SK-N-SH (cell line): ENCODE measurements at regions not wholly inside any gene's neighbourhood (a gene's known extent, or its start where the extent isn't known, plus 50 kb on each side); places are given as distances from the start of the nearest gene placed in this dataset.
A peak's percentile ranks its signal among the peaks of the same experiment; 100 is the strongest.

Experiments used
- CTCF ChIA-PET: fragments of 300-600, 350-600 bp; formaldehyde crosslinking; extraction: SDS; loops from one replicate; lab custom pipeline; 2021; lab: Yijun Ruan, JAX
- POLR2A ChIA-PET: fragments of 350-600 bp; sonication (Branson Sonifier 250); formaldehyde crosslinking; extraction: SDS; loops from one replicate; lab custom pipeline; 2020; ENCODE audit warnings: antibody characterized with exemption, inconsistent platforms; lab: Yijun Ruan, JAX
- DNase-seq: peaks from one replicate; pipeline ENCODE4 v3.0.0; 2012
- H2AFZ ChIP-seq: fragments of 200-600 bp; sonication (generic); 2 replicates; pipeline ENCODE4 v1.8.1; 2016; ENCODE audit warnings: antibody characterized with exemption, mild to moderate bottlenecking, low read depth
- H3F3A ChIP-seq: fragments of 200-600 bp; sonication (generic); replicated peaks from 2 replicates; pipeline ENCODE3; 2016; ENCODE audit warnings: antibody characterized with exemption, mild to moderate bottlenecking; ENCODE audit not compliant: insufficient read depth
- H3K27ac ChIP-seq, 2 experiments: fragments of 200-500 bp in 1 of 2; fragments of 200-600 bp in 1 of 2; sonication (Bioruptor generic) in 1 of 2; sonication (generic), shearing (Covaris generic) in 1 of 2; 2 replicates each; pipeline versions ENCODE4 v1.5.1 to v1.6.1; 2014 to 2016; ENCODE audit warnings: low read depth in 2 of 2, inconsistent platforms in 1 of 2, low read length in 1 of 2, mild to moderate bottlenecking in 1 of 2, mixed read lengths in 1 of 2
- H3K27me3 ChIP-seq: fragments of 200-600 bp; sonication (generic), shearing (Covaris generic); 2 replicates; pipeline ENCODE4 v1.6.1; 2016; ENCODE audit warnings: mixed run types; ENCODE audit not compliant: insufficient read depth
- H3K36me3 ChIP-seq, 2 experiments: fragments of 200-500 bp in 1 of 2; fragments of 200-600 bp in 1 of 2; sonication (Bioruptor generic) in 1 of 2; sonication (generic) in 1 of 2; replicated peaks in 1 of 2; 2 replicates each; pipeline versions ENCODE3 to v1.5.1; 2014 to 2016; ENCODE audit warnings: low read length in 1 of 2, mild to moderate bottlenecking in 1 of 2; ENCODE audit not compliant: insufficient read depth in 2 of 2, control insufficient read depth in 1 of 2
- H3K4me1 ChIP-seq, 2 experiments: fragments of 200-500 bp in 1 of 2; fragments of 200-600 bp in 1 of 2; sonication (Bioruptor generic) in 1 of 2; sonication (generic), shearing (Covaris generic) in 1 of 2; 2 replicates each; pipeline versions ENCODE4 v1.5.1 to v1.6.1; 2014 to 2016; ENCODE audit warnings: low read depth in 1 of 2, low read length in 1 of 2, mixed run types in 1 of 2; ENCODE audit not compliant: insufficient read depth in 2 of 2, control insufficient read depth in 1 of 2
- H3K4me2 ChIP-seq: fragments of 200-600 bp; sonication (generic), shearing (Covaris generic); 2 replicates; pipeline ENCODE4 v1.6.1; 2017; ENCODE audit warnings: mixed run types
- H3K4me3 ChIP-seq, 2 experiments: fragments of 200-500 bp in 1 of 2; fragments of 200-600 bp in 1 of 2; sonication (Bioruptor generic) in 1 of 2; sonication (generic), shearing (Covaris generic) in 1 of 2; 2 replicates each; pipeline versions ENCODE4 v1.5.1 to v1.8.1; 2014 to 2016; ENCODE audit warnings: low read depth in 2 of 2, inconsistent platforms in 1 of 2, low read length in 1 of 2, mild to moderate bottlenecking in 1 of 2, mixed read lengths in 1 of 2, moderate library complexity in 1 of 2
- H3K79me2 ChIP-seq: fragments of 200-600 bp; sonication (generic); 2 replicates; pipeline ENCODE4 v1.8.1; 2017; ENCODE audit warnings: mild to moderate bottlenecking; ENCODE audit not compliant: insufficient read depth
- H3K9ac ChIP-seq: fragments of 200-600 bp; sonication (generic); 2 replicates; pipeline ENCODE4 v1.6.1; 2017; ENCODE audit warnings: mixed run types
- H3K9me2 ChIP-seq: fragments of 200-600 bp; sonication (generic); 2 replicates; pipeline ENCODE4 v1.6.1; 2017; ENCODE audit warnings: mixed run types
- H3K9me3 ChIP-seq: fragments of 200-600 bp; sonication (generic); 2 replicates; pipeline ENCODE4 v1.6.1; 2017; ENCODE audit warnings: mixed run types, mild to moderate bottlenecking, moderate library complexity
- H4K20me1 ChIP-seq: fragments of 200-600 bp; sonication (generic); 2 replicates; pipeline ENCODE4 v1.6.1; 2017; ENCODE audit warnings: mild to moderate bottlenecking, mixed run types; ENCODE audit not compliant: insufficient read depth
- MAX ChIP-seq: IDR thresholded peaks from 2 replicates; pipeline ENCODE4 v1.4.0; 2012; ENCODE audit warnings: low read depth
- NRF1 ChIP-seq: IDR thresholded peaks from 2 replicates; pipeline ENCODE4 v1.6.1; 2012; ENCODE audit warnings: low read depth, mild to moderate bottlenecking, low read length
- REST ChIP-seq: IDR thresholded peaks from 2 replicates; pipeline ENCODE4 v1.6.1; 2012; ENCODE audit warnings: mild to moderate bottlenecking, low read depth, low read length, moderate library complexity
- SMC3 ChIP-seq: IDR thresholded peaks from 2 replicates; pipeline ENCODE4 v1.6.1; 2012; ENCODE audit warnings: low read depth, low read length, improper control_type of control experiment
- TEAD4 ChIP-seq: IDR thresholded peaks from 2 replicates; pipeline ENCODE4 v1.4.0; 2012; ENCODE audit warnings: mild to moderate bottlenecking, borderline replicate concordance; ENCODE audit not compliant: insufficient read depth
- WGBS: methylation state at CpG from one replicate; pipeline ENCODE4 v1.1.6; 2017; ENCODE audit warnings: low lambda C conversion rate; 5-methylcytosine and 5-hydroxymethylcytosine counted together

DNA sequence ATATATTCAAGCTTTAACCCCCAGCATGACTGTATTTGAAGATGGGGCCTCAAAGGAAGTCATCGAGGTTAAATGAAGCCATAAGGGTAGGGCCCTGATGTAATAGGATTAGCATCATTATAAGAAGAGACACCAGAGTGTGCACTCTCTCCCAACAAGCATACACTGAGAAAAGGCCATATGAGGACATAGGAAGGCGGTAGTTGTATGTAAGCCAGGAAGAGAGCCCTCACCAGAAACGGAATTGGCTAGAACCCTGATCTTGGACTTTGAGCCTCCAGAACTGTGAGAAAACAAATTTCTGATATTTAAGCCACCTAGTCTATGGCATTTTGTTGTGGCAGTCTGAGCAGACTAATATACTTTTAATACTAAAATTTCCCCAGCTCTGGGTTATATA lies 150.1 kb upstream of the STXBP5 start:
- H3K9me3 ChIP-seq = no peaks in the 10 kb centered on the region
- DNase-seq = no peak
- no peaks in the 10 kb centered on the region for H3K9me2 ChIP-seq
- H4K20me1 ChIP-seq = no peaks in the 10 kb centered on the region
- no peak overlapping the region for H3K27ac ChIP-seq
- CTCF ChIA-PET = no interaction called here
- no peaks in the 10 kb centered on the region for H3K79me2 ChIP-seq
- POLR2A ChIA-PET = no interaction called here
- H3K9ac ChIP-seq = no peak overlapping the region
- no peaks in the 10 kb centered on the region for H3K27me3 ChIP-seq
- no peak overlapping the region for H3K4me2 ChIP-seq
- peaks cover 0 to 4% of the 10 kb centered on the region in 2 experiments; a peak in 2 of 4 replicates for H3K4me1 ChIP-seq
- H2AFZ ChIP-seq = no peak overlapping the region
- no peaks in the 10 kb centered on the region for H3K36me3 ChIP-seq
- WGBS = 81% methylated on average over 3 of the region's 3 CpGs
- H3K4me3 ChIP-seq = no peak overlapping the region
- TF ChIP-seq SMC3 = no peak
- no peaks in the 10 kb centered on the region for H3F3A ChIP-seq

DNA sequence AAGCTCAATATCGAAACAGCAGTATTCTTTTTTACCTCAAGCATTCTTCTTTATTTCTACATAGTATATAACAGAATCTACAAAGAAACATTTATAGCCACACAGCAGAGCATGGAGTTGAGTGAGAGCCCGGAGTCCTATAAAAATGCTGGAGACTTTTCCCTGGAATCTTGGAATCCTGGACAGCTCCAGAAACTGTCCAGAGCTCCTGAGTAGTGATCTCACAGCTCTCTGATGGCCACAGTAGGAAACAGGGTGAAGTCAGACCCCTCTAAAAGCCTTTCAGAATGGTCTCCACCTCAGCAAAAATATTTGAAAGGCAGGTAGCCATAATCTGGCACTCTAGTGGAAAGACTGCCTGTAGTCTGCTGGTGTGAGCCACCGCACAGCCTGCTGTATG lies 149.3 kb upstream of the STXBP5 start:
- no peak overlapping the region for H3K27ac ChIP-seq
- 87% methylated on average over 3 of the region's 3 CpGs for WGBS
- no peak for DNase-seq
- ChIA-PET CTCF (no interaction called here), POLR2A (no interaction called here)
- H3K4me2 ChIP-seq = no peak overlapping the region
- no peaks in the 10 kb centered on the region for H3K9me2 ChIP-seq
- H4K20me1 ChIP-seq = no peaks in the 10 kb centered on the region
- H3K36me3 ChIP-seq = no peaks in the 10 kb centered on the region
- no peak overlapping the region for H3K4me3 ChIP-seq
- H3K9me3 ChIP-seq = no peaks in the 10 kb centered on the region
- no peak overlapping the region for H3K9ac ChIP-seq
- no peaks in the 10 kb centered on the region for H3F3A ChIP-seq
- H3K4me1 ChIP-seq = peaks cover 0 to 4% of the 10 kb centered on the region in 2 experiments; a peak in 2 of 4 replicates
- no peak overlapping the region for H2AFZ ChIP-seq
- no peaks in the 10 kb centered on the region for H3K79me2 ChIP-seq
- no peak for TF ChIP-seq NRF1
- peak; percentile 70; the same call in 1 of the 2 replicates for TF ChIP-seq REST
- H3K27me3 ChIP-seq = no peaks in the 10 kb centered on the region

GRCh38 chr6:147055821-147056392 lies 148.3 kb upstream of the STXBP5 start:
- H3K27ac ChIP-seq = no peak overlapping the region
- H3K4me3 ChIP-seq = no peak overlapping the region
- H3K9me2 ChIP-seq = no peaks in the 10 kb centered on the region
- H3K9ac ChIP-seq = no peak overlapping the region
- TF ChIP-seq MAX (no peak), TEAD4 (no peak)
- no peak overlapping the region for H2AFZ ChIP-seq
- POLR2A ChIA-PET = no interaction called here
- H3K79me2 ChIP-seq = no peaks in the 10 kb centered on the region
- H3K4me1 ChIP-seq = peaks cover 0 to 4% of the 10 kb centered on the region in 2 experiments; a peak in 2 of 4 replicates
- no peaks in the 10 kb centered on the region for H3F3A ChIP-seq
- H4K20me1 ChIP-seq = no peaks in the 10 kb centered on the region
- H3K9me3 ChIP-seq = no peaks in the 10 kb centered on the region
- CTCF ChIA-PET = interaction anchor here (0.5 kb wide), 1 partner anchor 80 kb away, joined by 3 read pairs; no protein-coding TSS in a partner anchor
- 84% methylated on average over 8 of the region's 8 CpGs for WGBS
- DNase-seq = no peak
- no peaks in the 10 kb centered on the region for H3K27me3 ChIP-seq
- H3K36me3 ChIP-seq = no peaks in the 10 kb centered on the region
- H3K4me2 ChIP-seq = no peak overlapping the region
